HG02571 (cell line): ENCODE measurements at regions not wholly inside any gene's neighbourhood (a gene's known extent, or its start where the extent isn't known, plus 50 kb on each side); places are given as distances from the start of the nearest gene placed in this dataset.
"Not testable (repeated sequence)": the region's sequence is repeated elsewhere in the genome, so short reads cannot be mapped to it uniquely, and the experiment has no call there.

Experiments used
- ATAC-seq: cut with Tn5 transposase; IDR thresholded peaks from one replicate; pipeline ENCODE4 v1.9.1; 2021; ENCODE audit warnings: mild to moderate bottlenecking, moderate library complexity; ENCODE audit not compliant: unreplicated experiment

- no peak for ATAC-seq
Measured at GRCh38 chr3:5731100-5731499, 543.6 kb downstream of the EDEM1 start.

- no peak for ATAC-seq
Measured at GRCh38 chr3:5732081-5732480, 544.6 kb downstream of the EDEM1 start.

GRCh38 chr3:5733995-5734394 lies 546.5 kb downstream of the EDEM1 start:
- ATAC-seq, result no peak

- ATAC-seq, result no peak
Measured at GRCh38 chr3:5735896-5736295, 548.4 kb downstream of the EDEM1 start.

DNA sequence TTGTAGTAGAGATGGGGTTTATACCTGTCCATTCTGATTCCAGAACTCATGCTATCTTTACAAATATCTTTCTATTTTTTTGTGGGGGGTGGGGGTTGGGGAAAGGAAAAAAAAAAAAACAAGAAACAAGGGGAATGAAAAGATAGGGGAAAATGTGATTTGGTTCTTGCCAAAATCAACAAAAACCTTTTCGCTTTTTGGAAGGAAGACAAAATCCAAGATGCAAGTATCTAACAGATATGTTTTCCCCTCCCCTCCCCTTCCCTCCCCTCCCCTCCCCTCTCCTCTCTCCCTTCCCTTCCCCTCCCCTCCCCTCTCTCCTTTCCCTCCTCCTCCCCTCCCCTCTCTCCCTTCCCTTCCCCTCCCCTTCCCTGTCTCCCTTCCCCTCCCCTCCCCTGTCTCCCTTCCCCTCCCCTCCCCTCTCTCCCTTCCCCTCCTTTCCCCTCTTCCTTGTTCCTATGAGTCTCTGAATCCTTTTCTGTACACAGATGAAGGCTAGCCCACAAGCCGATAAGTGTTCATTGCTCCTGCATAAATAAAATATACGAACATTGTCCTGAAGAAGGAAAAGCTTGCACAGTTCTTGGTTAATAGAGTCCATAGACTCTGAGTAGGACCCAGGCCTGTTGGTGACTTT lies 551.9 kb downstream of the EDEM1 start:
- no peak for ATAC-seq

- ATAC-seq, result no peak
Measured at GRCh38 chr3:5739949-5740348, 552.4 kb downstream of the EDEM1 start.

DNA sequence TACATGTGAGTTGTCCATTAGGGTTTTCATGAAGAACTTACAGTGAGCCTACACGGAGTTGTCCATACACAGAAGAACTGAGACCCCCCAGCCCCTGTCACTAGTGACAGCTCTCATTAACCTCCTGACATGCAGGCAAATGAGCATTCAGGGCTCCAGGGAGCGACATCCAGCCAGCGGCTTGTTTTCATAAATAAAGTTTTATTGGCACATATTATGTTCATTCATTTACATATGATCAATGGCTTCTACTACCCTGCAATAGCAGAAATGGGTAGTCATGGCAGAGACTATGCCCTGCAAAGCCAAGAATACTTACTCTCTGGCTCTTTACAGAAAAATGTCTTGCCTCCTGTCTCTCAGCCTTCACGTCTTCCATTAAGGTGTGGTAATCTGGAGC lies 553.5 kb downstream of the EDEM1 start:
- no peak for ATAC-seq

DNA sequence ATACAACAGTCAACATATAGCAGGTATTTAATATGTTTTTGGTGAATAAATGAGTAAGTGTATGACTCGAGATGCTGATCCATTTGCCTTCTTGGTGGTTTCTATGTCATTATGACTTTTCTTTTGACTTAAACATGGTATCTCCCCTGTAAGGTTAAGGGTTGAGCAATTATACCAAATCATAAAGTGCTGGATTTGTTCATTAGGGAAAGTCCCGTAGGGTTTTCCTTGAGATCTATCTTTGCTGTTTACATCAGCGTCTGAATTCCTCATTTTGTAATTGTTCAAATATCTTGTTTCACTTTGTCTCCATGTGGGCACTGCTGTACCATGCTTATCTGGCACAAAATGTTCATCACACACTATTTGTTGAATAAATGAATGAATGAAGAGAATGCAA lies 562.6 kb downstream of the EDEM1 start:
- no peak for ATAC-seq

- ATAC-seq, result no peak
Measured at GRCh38 chr3:5750874-5751640, 563.5 kb downstream of the EDEM1 start.

- ATAC-seq, result no peak
Measured at GRCh38 chr3:5754602-5755001, 567.1 kb downstream of the EDEM1 start.

- ATAC-seq, result no peak
Measured at GRCh38 chr3:5756443-5756842, 568.9 kb downstream of the EDEM1 start.

DNA sequence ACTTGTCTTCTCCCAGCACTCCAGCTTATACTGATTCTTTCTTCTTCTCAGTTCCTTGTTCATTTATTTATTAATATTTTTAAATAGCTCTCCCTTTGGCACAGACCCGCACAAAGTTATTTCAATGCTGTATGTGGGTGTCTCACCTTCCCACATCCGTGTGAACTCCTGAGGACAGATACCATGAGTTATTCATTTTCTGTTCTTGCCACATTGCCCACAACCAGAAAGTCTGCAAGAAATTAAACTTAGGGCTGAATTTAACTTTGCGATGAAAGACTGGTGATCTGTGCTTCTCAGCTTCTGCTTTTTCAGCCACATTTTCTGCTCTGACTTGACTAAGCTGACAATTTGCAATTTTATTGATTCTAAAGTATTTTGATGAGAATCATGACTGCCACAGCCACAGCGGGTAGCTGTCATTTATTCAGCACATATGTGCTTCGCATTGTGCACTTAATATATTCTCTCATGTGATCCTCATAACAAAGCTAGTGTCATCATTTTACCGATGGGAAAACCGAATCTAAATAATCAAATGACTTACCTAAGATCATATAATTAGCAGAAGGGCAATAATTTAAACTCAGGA lies 569.8 kb downstream of the EDEM1 start:
- ATAC-seq, result no peak

DNA sequence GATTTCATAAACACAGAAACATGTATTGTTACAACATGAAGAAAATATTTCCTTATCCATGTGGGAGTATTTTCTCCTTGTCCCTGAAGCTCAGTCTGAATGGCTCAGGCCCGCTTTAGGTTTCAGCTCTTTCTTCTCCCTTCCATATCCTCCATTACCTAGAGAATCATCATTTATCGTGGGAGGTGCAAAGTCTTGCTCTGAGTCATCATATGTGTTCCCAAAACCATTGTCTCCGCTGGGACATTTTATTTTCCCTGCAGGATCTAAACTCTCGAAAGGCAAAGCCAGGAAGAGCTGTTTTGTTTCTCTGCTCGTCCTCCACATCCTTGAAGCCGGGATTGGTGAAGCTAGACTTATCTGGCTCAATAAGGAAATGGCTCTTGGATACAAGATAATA lies 571.2 kb downstream of the EDEM1 start:
- no peak for ATAC-seq

DNA sequence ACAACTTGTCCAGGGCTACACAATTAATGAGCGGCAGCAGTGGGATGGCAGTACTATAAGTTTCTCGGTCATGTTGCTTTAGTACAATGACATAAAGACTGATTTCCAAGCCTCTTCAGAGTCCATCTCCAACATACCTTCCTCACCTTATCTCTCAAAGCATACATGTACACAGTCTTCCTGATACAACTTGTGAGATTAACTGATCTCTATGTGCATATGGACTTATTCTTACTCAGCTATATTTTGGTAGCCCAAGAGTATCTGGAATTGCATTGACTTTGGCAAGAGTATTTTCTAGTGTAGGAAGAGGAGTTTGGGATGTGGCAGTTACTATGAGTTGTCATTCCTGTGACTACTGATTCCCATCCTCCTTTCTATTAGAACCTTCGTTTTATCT lies 575.0 kb downstream of the EDEM1 start:
- no peak for ATAC-seq

- no peak for ATAC-seq
Measured at GRCh38 chr3:5766848-5767247, 579.3 kb downstream of the EDEM1 start.

DNA sequence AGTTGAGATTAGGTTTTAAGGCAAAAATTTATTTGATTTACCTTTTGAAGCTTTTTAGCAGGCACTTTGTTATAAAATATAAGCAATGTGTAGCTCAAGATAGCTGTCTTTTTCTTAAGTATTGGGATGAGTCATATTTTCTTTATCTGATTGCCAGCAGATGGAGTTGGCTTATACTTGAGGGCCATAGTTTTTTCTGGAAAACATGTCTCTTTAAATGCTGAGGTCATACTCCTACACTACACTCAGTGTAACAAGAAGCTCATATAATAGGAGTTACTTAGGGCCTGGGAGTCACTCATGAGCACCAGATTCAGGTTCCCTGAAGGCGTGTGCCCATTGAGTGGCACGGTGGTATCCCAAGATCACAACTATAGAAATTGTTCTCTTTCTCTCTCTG lies 579.8 kb downstream of the EDEM1 start:
- ATAC-seq, result no peak

DNA sequence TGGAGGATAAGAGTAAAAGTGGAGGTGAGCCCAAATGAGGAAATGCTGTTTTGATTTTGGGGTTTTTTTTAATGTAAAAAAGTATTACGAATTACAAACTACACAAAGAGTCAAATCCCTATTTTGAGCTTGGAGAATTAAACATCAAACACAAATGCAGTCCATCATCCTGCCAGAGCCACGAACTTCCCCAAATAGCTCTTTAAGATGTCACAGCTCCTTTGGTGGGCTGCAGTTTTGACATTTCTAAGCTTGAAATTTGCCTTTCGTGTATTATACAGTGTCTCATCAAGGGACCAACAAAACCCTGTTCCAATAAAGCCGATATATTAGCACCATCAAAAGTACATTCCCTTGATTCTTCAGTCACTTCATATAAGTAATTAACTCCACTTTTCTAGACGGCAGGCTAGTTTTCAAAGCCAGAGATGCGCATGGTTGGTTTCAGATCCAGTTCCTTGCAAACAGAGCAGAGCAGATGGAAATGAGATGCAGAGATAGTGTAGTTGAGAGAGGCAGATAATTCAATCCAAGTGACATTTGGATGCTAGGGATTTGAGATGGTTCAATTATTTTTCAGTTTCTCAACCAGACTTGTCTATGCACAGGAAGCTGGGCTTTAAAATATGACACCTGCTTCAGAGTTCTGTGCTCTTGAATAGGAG lies 580.9 kb downstream of the EDEM1 start:
- ATAC-seq, result no peak

GRCh38 chr3:5769825-5770224 lies 582.3 kb downstream of the EDEM1 start:
- no peak for ATAC-seq

- ATAC-seq, result no peak
Measured at GRCh38 chr3:5774337-5774736, 586.8 kb downstream of the EDEM1 start.

DNA sequence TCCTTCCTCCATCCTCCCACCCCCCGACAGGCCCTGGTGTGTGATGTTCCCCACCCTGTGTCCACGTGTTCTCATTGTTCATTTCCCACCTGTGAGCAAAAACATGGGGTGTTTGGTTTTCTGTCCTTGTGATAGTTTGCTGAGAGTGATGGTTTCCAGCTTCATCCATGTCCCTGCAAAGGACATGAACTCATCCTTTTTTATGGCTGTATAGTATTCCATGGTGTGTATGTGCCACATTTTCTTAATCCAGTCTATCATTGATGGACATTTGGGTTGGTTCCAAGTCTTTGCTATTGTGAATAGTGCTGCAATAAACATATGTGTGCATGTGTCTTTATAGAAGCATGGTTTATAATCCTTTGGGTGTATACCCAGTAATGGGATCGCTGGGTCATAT lies 587.6 kb downstream of the EDEM1 start:
- not testable (repeated sequence) for ATAC-seq

DNA sequence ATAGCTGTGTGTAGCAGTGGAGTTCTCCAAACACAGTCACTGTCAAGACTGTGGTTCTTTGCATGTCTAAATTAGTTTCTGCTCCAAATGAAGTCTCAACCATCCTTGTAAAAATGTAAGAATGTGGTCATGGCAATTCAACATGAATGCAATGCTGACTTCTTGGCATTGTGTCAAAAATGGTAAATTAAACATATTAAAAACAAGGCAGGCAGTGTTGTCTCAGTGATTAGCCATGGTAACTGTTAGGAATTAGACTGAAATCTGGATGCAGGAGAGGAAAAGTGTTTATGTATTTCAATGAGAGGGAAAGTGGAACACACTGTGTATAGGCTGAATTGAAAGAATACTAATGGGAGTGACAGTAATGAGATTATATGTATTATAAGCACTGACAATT lies 597.2 kb downstream of the EDEM1 start:
- ATAC-seq, result no peak
